ENCODE measurements at regions not wholly inside any gene's neighbourhood (a gene's known extent, or its start where the extent isn't known, plus 50 kb on each side); places are given as distances from the start of the nearest gene placed in this dataset.

GRCh38 chrX:51813886-51814460, 70.7 kb downstream of the GSPT2 start:
- Histone ChIP-seq H3K9me3 (no peaks in the 10 kb centered on the region), H3K27me3 (peaks cover 0 to 5% (median 0%) of the 10 kb centered on the region in 9 donors), H3K27ac (no peak overlapping the region), H3K4me1 (no peaks in the 10 kb centered on the region), H3K36me3 (no peaks in the 10 kb centered on the region), H3K4me3 (no peak overlapping the region)
- TF ChIP-seq CTCF (IDR thresholded peaks at IDR 0.05) (no peak), POLR2A (IDR thresholded peaks at IDR 0.05) (no peak)
- ATAC-seq, result no peak
- no peak for DNase-seq
- intact Hi-C loops (cut with DNase I), result no loop called here
- WGBS, 4 donors, result 85 to 96% (median 90%) methylated on average over 12 of the region's 12 CpGs

- ATAC-seq (no peak), DNase-seq (no peak)
- 25 to 60% (median 38%) methylated on average over 1 of the region's 1 CpG for WGBS, 4 donors
- TF ChIP-seq CTCF (IDR thresholded peaks at IDR 0.05) (no peak), POLR2A (IDR thresholded peaks at IDR 0.05) (no peak)
- no peak overlapping the region for H3K4me3 ChIP-seq
- H3K27ac ChIP-seq, result no peak overlapping the region
- no peaks in the 10 kb centered on the region for H3K36me3 ChIP-seq
- no peaks in the 10 kb centered on the region for H3K9me3 ChIP-seq
- no peaks in the 10 kb centered on the region for H3K4me1 ChIP-seq
- intact Hi-C loops (cut with DNase I), result no loop called here
- H3K27me3 ChIP-seq, result no peaks in the 10 kb centered on the region
These were observed 69.4 kb upstream of the MAGED1 start for GRCh38 chrX:51824061-51824460.

- intact Hi-C loops (cut with DNase I), result no loop called here
- H3K4me3 ChIP-seq, result no peak overlapping the region
- H3K9me3 ChIP-seq, result no peaks in the 10 kb centered on the region
- ATAC-seq, result no peak
- H3K27ac ChIP-seq, result no peak overlapping the region
- 65 to 85% (median 76%) methylated on average over 3 of the region's 3 CpGs for WGBS, 4 donors
- H3K36me3 ChIP-seq, result no peaks in the 10 kb centered on the region
- H3K4me1 ChIP-seq, result no peaks in the 10 kb centered on the region
- peaks cover 0 to 3% (median 0%) of the 10 kb centered on the region in 9 donors for H3K27me3 ChIP-seq
- no peak for DNase-seq
- no peak for TF ChIP-seq CTCF (IDR thresholded peaks at IDR 0.05)
- no peak for TF ChIP-seq POLR2A (IDR thresholded peaks at IDR 0.05)
These were observed 68.0 kb upstream of the MAGED1 start for GRCh38 chrX:51825436-51825835.

- intact Hi-C loops (cut with DNase I), result no loop called here
- peaks cover 0 to 8% (median 0%) of the 10 kb centered on the region in 12 donors for H3K4me1 ChIP-seq
- peaks cover 0 to 8% (median 0%) of the 10 kb centered on the region in 9 donors for H3K27me3 ChIP-seq
- H3K27ac ChIP-seq, result no peak overlapping the region
- no peaks in the 10 kb centered on the region for H3K9me3 ChIP-seq
- H3K36me3 ChIP-seq, result no peaks in the 10 kb centered on the region
- H3K4me3 ChIP-seq, result no peak overlapping the region
- WGBS, 4 donors, result 48 to 71% (median 66%) methylated on average over 1 of the region's 1 CpG
- TF ChIP-seq CTCF (IDR thresholded peaks at IDR 0.05) (no peak), POLR2A (IDR thresholded peaks at IDR 0.05) (no peak)
- DNase-seq, result no peak
- ATAC-seq, result no peak
These were observed 59.3 kb upstream of the MAGED1 start for GRCh38 chrX:51834076-51834475.
